Endothelial cell of umbilical vein (primary cell): ENCODE measurements at regions not wholly inside any gene's neighbourhood (a gene's known extent, or its start where the extent isn't known, plus 50 kb on each side); places are given as distances from the start of the nearest gene placed in this dataset.

ENCODE experiments used
- BruUV-seq: library from RNA; stranded (reverse); fragments of 400-500 nt; replicated peaks from 2 replicates; lab custom pipeline; 2021; lab: Mats Ljungman, UMichigan
- CTCF ChIA-PET: fragments of 300-600, 350-600 bp; sonication (Branson Sonifier 250); formaldehyde crosslinking; loops from one replicate; lab custom pipeline; 2021; ENCODE audit warnings: antibody characterized with exemption, inconsistent platforms; lab: Charles Lee
- POLR2A ChIA-PET: fragments of 300-600, 350-600 bp; sonication (Branson Sonifier 250); formaldehyde crosslinking; loops from one replicate; lab custom pipeline; 2021; ENCODE audit warnings: antibody characterized with exemption, inconsistent platforms; lab: Charles Lee
- DNase-seq: peaks from one replicate; pipeline ENCODE4 v3.0.0-alpha.2; 2011; ENCODE audit warnings: low read depth, low spot score
- FAIRE-seq: peaks from 2 replicates; lab custom pipeline; 2011; peaks lifted over from hg19 to GRCh38; lab: Jason Lieb, UNC
- H2AFZ ChIP-seq: 2 replicates; pipeline ENCODE4 v1.6.0; 2012; ENCODE audit warnings: low read depth, low read length, control low read depth, inconsistent platforms
- H3K27ac ChIP-seq: 2 replicates; pipeline ENCODE4 v1.5.1; 2011; ENCODE audit warnings: low read depth, mild to moderate bottlenecking, control low read depth, low read length, moderate library complexity; ENCODE audit not compliant: insufficient read depth
- H3K27me3 ChIP-seq, 2 experiments: 2 replicates each; pipeline versions ENCODE4 v1.6.0 to v1.6.1; 2011; ENCODE audit warnings: low read length in 2 of 2, mixed read lengths in 1 of 2; ENCODE audit not compliant: control insufficient read depth in 2 of 2, insufficient read depth in 2 of 2
- H3K36me3 ChIP-seq, 2 experiments: 2 replicates in 1 of 2; 3 replicates in 1 of 2; pipeline ENCODE4 v1.5.1; 2011; ENCODE audit warnings: low read length in 2 of 2, mild to moderate bottlenecking in 1 of 2, moderate library complexity in 1 of 2; ENCODE audit not compliant: control insufficient read depth in 2 of 2, insufficient read depth in 2 of 2; ENCODE audit errors: extremely low read depth in 1 of 2
- H3K4me1 ChIP-seq: 3 replicates; pipeline ENCODE4 v1.5.1; 2011; ENCODE audit warnings: mild to moderate bottlenecking, low read length; ENCODE audit not compliant: control insufficient read depth, insufficient read depth; ENCODE audit errors: extremely low read depth
- H3K4me2 ChIP-seq: 2 replicates; pipeline ENCODE4 v1.6.1; 2011; ENCODE audit warnings: low read length, control low read depth, mixed read lengths; ENCODE audit not compliant: insufficient read depth
- H3K4me3 ChIP-seq, 3 experiments: fragments of 200-600 bp in 1 of 3; sonication (generic), shearing (Covaris generic) in 1 of 3; replicated peaks in 1 of 3; 2 replicates each; pipeline ENCODE4 v1.5.1; 2011 to 2016; ENCODE audit warnings: control low read depth in 3 of 3, low read length in 3 of 3, mild to moderate bottlenecking in 2 of 3, inconsistent platforms in 1 of 3, low read depth in 1 of 3, moderate library complexity in 1 of 3; ENCODE audit not compliant: insufficient read depth in 1 of 3
- H3K79me2 ChIP-seq: 2 replicates; pipeline ENCODE4 v1.6.0; 2012; ENCODE audit warnings: low read length, inconsistent platforms; ENCODE audit not compliant: control insufficient read depth, insufficient read depth
- H3K9ac ChIP-seq: replicated peaks from 2 replicates; pipeline ENCODE3; 2011; ENCODE audit warnings: low read length, control low read depth; ENCODE audit not compliant: insufficient read depth; ENCODE audit errors: extremely low read depth
- H3K9me1 ChIP-seq: replicated peaks from 3 replicates; pipeline ENCODE4 v1.6.0; 2011; ENCODE audit warnings: mild to moderate bottlenecking, low read length; ENCODE audit not compliant: control insufficient read depth, insufficient read depth; ENCODE audit errors: extremely low read depth
- H3K9me3 ChIP-seq: replicated peaks from 2 replicates; pipeline ENCODE4 v1.5.1; 2012; ENCODE audit warnings: low read length, inconsistent platforms; ENCODE audit not compliant: control insufficient read depth, insufficient read depth
- H4K20me1 ChIP-seq: replicated peaks from 2 replicates; pipeline ENCODE3; 2011; ENCODE audit warnings: mild to moderate bottlenecking, low read length; ENCODE audit not compliant: control insufficient read depth, insufficient read depth; ENCODE audit errors: extremely low read depth
- EZH2 ChIP-seq: IDR thresholded peaks from 2 replicates; pipeline ENCODE4 v1.6.1; 2012; ENCODE audit warnings: borderline replicate concordance, low read depth, mild to moderate bottlenecking, moderate library complexity, low read length, inconsistent platforms; ENCODE audit not compliant: severe bottlenecking
- FOS ChIP-seq: IDR thresholded peaks from 2 replicates; pipeline ENCODE4 v1.6.1; 2011; ENCODE audit warnings: mild to moderate bottlenecking, low read length, moderate library complexity, borderline replicate concordance; ENCODE audit not compliant: insufficient read depth
- GATA2 ChIP-seq: IDR thresholded peaks from 2 replicates; pipeline ENCODE4 v1.7.0; 2011; ENCODE audit warnings: low read depth, mild to moderate bottlenecking, moderate library complexity, mixed read lengths, low read length; ENCODE audit not compliant: insufficient read length, insufficient read depth
- JUN ChIP-seq: IDR thresholded peaks from 2 replicates; pipeline ENCODE4 v1.6.1; 2011; ENCODE audit warnings: borderline replicate concordance, low read depth; ENCODE audit not compliant: insufficient read length, insufficient read depth
- MYC ChIP-seq: IDR thresholded peaks from one replicate; pipeline ENCODE4 v1.6.1; 2011; ENCODE audit warnings: mild to moderate bottlenecking, low read depth, low read length
- POLR2A ChIP-seq: IDR thresholded peaks from 2 replicates; pipeline ENCODE4 v1.6.1; 2012; ENCODE audit warnings: low read depth, mild to moderate bottlenecking, control low read depth, low read length
- POLR2AphosphoS5 ChIP-seq: IDR thresholded peaks from 2 replicates; pipeline ENCODE4 v1.6.1; 2012; ENCODE audit warnings: low read depth, mild to moderate bottlenecking, control low read depth, low read length, moderate library complexity; ENCODE audit not compliant: insufficient read depth
- dilution Hi-C: fragments of 300-500 bp; cut with MboI; formaldehyde crosslinking; loops from one replicate; pipeline ENCODE4 v1.15.0; 2019; ENCODE audit warnings: low sequenced_read_pairs; ENCODE audit not compliant: extremely low pct_ligation_motif_present
- intact Hi-C: fragments of 100-400 bp; cut with micrococcal nuclease; formaldehyde crosslinking; loops from one replicate; pipeline ENCODE4 v1.10.0; 2022
- TF ChIP-seq, protein P1 (sequence below), 2 donors: IDR thresholded peaks; 1 replicate in 1 of 2; 2 replicates in 1 of 2; pipeline ENCODE4 v1.5.1; 2011; ENCODE audit warnings: low read length in 2 of 2, mild to moderate bottlenecking in 2 of 2, moderate library complexity in 2 of 2, control low read depth in 1 of 2, inconsistent platforms in 1 of 2, low read depth in 1 of 2; ENCODE audit not compliant: insufficient read depth in 1 of 2; ENCODE audit errors: extremely low read depth in 1 of 2
- TF ChIP-seq, protein P2 (sequence below): IDR thresholded peaks from 2 replicates; pipeline ENCODE4 v1.6.1; 2011; ENCODE audit not compliant: insufficient read depth, insufficient read length

DNA sequence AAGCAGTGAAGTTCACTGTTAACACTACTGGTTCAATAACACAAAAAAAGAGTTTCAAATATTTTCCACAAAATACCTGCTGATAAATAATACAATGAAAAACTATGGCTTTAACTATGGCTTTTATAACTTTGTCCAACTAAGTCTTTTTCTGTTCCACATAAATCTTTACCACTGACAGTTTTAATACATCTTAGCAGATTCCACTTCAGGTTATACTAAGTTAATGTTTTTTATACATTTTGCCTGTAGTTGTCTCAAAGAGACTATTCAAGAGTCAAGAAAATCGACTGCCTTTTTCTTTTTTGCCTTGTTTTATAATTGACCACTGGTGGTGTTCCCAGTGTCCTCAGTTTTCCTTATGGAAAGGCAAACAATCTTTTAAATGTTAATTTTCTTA is 379.7 kb upstream of the PMFBP1 start:
- Histone ChIP-seq H3K4me2 (no peak overlapping the region), H3K9me1 (no peaks in the 10 kb centered on the region), H3K27ac (no peak overlapping the region), H3K9me3 (no peaks in the 10 kb centered on the region), H3K4me1 (no peaks in the 10 kb centered on the region), H3K27me3 (no peaks in the 10 kb centered on the region), H2AFZ (no peak overlapping the region), H3K36me3 (no peaks in the 10 kb centered on the region), H3K4me3 (no peak overlapping the region), H4K20me1 (no peaks in the 10 kb centered on the region), H3K9ac (no peak overlapping the region), H3K79me2 (no peaks in the 10 kb centered on the region)
- no TSS peak for BruUV-seq
- POLR2A ChIA-PET, result no interaction called here
- dilution Hi-C loops (no loop called here), intact Hi-C loops (no loop called here)
- FAIRE-seq, result no peak
- no peak for DNase-seq
- TF ChIP-seq POLR2A (no peak), MYC (no peak), EZH2 (no peak)
- CTCF ChIA-PET, result no interaction called here

DNA sequence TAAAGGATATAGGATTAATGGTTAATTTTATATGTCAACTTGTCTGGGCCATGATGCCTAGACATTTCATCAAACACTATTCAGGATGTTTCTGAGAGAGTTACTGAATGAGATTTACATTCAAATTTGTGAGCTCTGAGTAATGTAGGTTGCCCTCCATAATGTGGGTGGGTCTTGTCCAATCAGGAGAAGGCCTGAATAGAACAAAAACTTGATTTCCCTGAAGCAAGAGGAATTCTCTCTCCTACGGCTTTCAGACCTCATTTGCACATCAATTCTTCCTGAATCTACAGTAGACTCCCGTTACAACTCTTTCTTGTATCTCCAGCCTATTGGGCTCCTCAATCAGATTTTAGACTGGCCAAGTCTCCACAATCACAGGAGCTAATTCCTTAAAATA is 377.9 kb upstream of the PMFBP1 start:
- dilution Hi-C loops, result no loop called here
- FAIRE-seq (no peak), DNase-seq (no peak)
- Histone ChIP-seq H3K4me1 (no peaks in the 10 kb centered on the region), H3K4me2 (no peak overlapping the region), H3K36me3 (no peaks in the 10 kb centered on the region), H3K9me1 (no peaks in the 10 kb centered on the region), H3K9ac (no peak overlapping the region), H3K4me3 (no peak overlapping the region), H3K79me2 (no peaks in the 10 kb centered on the region), H3K9me3 (no peaks in the 10 kb centered on the region), H2AFZ (no peak overlapping the region), H4K20me1 (no peaks in the 10 kb centered on the region), H3K27ac (no peak overlapping the region), H3K27me3 (no peaks in the 10 kb centered on the region)
- POLR2A ChIA-PET, result no interaction called here
- no TSS peak for BruUV-seq
- TF ChIP-seq, protein P1, sequence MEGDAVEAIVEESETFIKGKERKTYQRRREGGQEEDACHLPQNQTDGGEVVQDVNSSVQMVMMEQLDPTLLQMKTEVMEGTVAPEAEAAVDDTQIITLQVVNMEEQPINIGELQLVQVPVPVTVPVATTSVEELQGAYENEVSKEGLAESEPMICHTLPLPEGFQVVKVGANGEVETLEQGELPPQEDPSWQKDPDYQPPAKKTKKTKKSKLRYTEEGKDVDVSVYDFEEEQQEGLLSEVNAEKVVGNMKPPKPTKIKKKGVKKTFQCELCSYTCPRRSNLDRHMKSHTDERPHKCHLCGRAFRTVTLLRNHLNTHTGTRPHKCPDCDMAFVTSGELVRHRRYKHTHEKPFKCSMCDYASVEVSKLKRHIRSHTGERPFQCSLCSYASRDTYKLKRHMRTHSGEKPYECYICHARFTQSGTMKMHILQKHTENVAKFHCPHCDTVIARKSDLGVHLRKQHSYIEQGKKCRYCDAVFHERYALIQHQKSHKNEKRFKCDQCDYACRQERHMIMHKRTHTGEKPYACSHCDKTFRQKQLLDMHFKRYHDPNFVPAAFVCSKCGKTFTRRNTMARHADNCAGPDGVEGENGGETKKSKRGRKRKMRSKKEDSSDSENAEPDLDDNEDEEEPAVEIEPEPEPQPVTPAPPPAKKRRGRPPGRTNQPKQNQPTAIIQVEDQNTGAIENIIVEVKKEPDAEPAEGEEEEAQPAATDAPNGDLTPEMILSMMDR (IDR thresholded peaks at IDR 0.05; ENCODE audit: extremely low read depth in 1 of 2, insufficient read depth in 1 of 2, low read depth in 1 of 2, low read length in 2 of 2), result no peak
- TF ChIP-seq, protein P2, sequence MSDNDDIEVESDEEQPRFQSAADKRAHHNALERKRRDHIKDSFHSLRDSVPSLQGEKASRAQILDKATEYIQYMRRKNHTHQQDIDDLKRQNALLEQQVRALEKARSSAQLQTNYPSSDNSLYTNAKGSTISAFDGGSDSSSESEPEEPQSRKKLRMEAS, result no peak
- no peak for TF ChIP-seq EZH2
- TF ChIP-seq JUN, result no peak
- TF ChIP-seq GATA2, result no peak
- no peak for TF ChIP-seq POLR2AphosphoS5
- TF ChIP-seq FOS, result no peak
- TF ChIP-seq MYC, result no peak
- TF ChIP-seq POLR2A, result no peak
- CTCF ChIA-PET, result no interaction called here
- intact Hi-C loops, result no loop called here
